MM.1S (cell line): ENCODE measurements at regions not wholly inside any gene's neighbourhood (a gene's known extent, or its start where the extent isn't known, plus 50 kb on each side); places are given as distances from the start of the nearest gene placed in this dataset.

Source experiments
- EZH2 ChIP-seq: fragments of 300-600 bp; sonication (generic); optimal IDR thresholded peaks from 2 replicates; pipeline ENCODE3; 2017; ENCODE audit warnings: low read depth, mild to moderate bottlenecking, antibody characterized with exemption, low read length, mixed read lengths
- TF ChIP-seq, protein P1 (sequence below): fragments of 300-600 bp; sonication (generic); IDR thresholded peaks from 2 replicates; pipeline ENCODE4 v1.5.1; 2016; ENCODE audit warnings: antibody characterized with exemption, low read length, mixed read lengths

DNA sequence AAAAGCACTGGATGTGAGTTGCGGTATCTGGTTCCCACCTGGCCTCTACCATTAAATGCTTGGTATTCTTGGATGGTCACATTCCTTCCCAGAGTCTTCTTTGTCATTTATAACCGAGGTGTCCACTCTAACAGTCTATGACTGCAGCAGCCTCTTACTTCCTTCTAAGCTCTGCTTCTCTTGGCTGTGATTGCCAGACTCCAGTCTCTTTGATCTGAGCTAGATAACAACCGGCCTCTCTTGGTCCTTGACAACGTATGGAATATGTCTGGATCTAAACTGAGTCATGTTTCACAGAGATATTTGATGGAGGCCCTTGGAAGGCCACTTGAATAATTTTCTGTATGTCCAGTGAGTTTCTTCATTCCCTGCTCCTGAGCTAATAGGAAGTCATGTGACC lies 141.6 kb upstream of the TENM4 start:
- TF ChIP-seq, protein P1, sequence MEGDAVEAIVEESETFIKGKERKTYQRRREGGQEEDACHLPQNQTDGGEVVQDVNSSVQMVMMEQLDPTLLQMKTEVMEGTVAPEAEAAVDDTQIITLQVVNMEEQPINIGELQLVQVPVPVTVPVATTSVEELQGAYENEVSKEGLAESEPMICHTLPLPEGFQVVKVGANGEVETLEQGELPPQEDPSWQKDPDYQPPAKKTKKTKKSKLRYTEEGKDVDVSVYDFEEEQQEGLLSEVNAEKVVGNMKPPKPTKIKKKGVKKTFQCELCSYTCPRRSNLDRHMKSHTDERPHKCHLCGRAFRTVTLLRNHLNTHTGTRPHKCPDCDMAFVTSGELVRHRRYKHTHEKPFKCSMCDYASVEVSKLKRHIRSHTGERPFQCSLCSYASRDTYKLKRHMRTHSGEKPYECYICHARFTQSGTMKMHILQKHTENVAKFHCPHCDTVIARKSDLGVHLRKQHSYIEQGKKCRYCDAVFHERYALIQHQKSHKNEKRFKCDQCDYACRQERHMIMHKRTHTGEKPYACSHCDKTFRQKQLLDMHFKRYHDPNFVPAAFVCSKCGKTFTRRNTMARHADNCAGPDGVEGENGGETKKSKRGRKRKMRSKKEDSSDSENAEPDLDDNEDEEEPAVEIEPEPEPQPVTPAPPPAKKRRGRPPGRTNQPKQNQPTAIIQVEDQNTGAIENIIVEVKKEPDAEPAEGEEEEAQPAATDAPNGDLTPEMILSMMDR: no peak
- no peak for TF ChIP-seq EZH2
